Left cardiac atrium (tissue), 4 donors: ENCODE measurements at regions not wholly inside any gene's neighbourhood (a gene's known extent, or its start where the extent isn't known, plus 50 kb on each side); places are given as distances from the start of the nearest gene placed in this dataset.
"Not testable (repeated sequence)": the region's sequence is repeated elsewhere in the genome, so short reads cannot be mapped to it uniquely, and the experiment has no call there.

ENCODE experiments used
- ATAC-seq, 2 donors: fragments of 200-7000 bp; cut with Tn5 transposase; one replicate each; pipeline ENCODE4 v1.9.1; 2020; ENCODE audit warnings: mild to moderate bottlenecking in 2 of 2, moderate library complexity in 2 of 2
- DNase-seq: peaks from one replicate; pipeline ENCODE4 v3.0.0-alpha.2; 2020
- intact Hi-C, 2 donors: fragments of 100-400 bp; cut with DNase I; formaldehyde crosslinking; loops; one replicate each; pipeline versions ENCODE4 v1.14.1 to v1.15.1; 2022 to 2023
- donor health status: DM: no; HTN: yes; CAD: no.
- donor health status: DM: no; HTN: yes; CAD: no; lungs with severe emphysema.
- donor health status: DM: yes; HTN: yes; CAD: no.
- donor health status: Dilated cardiomyopathy.

DNA sequence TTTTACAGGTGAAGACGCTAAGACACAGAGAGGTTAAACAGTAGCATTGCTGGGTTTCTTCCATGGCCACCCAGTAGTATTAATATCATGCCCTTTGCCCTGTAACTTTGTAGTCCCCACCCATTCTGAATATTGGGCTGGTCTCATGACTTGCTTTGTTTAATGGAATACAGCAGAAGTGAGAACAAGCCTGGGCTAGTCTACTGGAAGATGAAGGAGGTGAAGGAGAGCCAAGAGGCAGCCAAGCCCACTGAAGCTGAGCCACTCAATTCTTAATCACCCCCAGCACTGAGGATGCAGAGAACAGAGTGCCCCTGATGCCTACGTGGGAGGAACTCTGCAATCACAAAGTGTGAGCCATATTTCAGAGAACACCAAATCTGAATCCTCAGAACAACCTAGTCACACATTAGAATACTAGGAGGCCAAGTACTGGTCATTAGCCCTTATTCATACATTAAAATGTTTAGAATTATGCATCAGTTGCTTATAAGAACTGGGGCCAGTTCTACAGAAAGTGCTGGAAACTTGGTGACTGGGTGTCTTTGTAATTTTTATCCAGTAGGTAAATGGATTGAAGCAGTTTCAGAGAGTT is 202.5 kb upstream of the ADRA1D start:
- intact Hi-C loops: no loop called here
- ATAC-seq: no peak

GRCh38 chr20:4449957-4450715 is 201.0 kb upstream of the ADRA1D start:
- DNase-seq (no peak), ATAC-seq (peak; percentile 38 to 64)
- intact Hi-C loops: no loop called here

More for the DNA sequence above, 202.5 kb upstream of the ADRA1D start:
- DNase-seq: no peak

- no peak for DNase-seq
- no peak for ATAC-seq
- intact Hi-C loops: no loop called here
Observed at GRCh38 chr20:4445784-4446183, 196.7 kb upstream of the ADRA1D start.

DNA sequence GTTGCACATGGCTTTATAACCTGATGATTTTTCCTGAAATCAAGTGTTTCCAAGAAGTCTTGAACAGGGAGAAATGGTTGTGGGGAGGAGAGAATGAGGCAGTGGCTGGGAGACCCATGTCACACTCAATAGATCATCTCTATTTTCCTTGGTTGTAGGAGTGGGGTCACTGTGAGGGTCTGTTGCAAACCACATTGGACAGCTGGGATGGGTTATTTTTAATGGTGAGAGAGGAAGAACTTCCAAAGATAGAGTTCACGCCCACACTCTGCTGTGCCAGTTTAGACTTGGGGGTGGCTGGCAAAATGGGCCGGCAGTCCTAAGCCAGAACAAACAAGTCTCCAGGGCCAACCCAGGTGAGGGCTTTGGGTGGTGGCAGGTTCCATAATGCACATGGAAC is 196.2 kb upstream of the ADRA1D start:
- intact Hi-C loops: no loop called here
- no peak for DNase-seq
- ATAC-seq: no peak

DNA sequence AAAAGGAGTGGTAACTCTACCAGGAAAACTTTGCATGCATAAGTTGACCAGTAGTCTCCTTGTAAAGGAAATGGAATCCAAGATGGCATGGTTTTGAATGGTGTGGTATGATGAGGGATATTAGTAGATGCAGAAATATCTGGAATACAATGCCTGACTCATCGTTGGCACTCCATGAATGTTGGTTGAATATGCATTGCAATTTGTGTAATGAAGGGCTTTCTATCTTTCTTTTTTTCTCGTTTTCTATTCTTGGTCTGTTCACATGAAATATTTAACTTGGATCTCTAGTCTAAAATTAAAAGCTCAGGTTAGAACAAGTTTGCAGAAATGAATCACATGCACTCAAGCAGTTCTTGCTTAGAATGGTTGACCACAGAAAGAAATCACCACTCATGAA is 195.3 kb upstream of the ADRA1D start:
- DNase-seq (no peak), ATAC-seq (no peak)
- intact Hi-C loops: no loop called here

DNA sequence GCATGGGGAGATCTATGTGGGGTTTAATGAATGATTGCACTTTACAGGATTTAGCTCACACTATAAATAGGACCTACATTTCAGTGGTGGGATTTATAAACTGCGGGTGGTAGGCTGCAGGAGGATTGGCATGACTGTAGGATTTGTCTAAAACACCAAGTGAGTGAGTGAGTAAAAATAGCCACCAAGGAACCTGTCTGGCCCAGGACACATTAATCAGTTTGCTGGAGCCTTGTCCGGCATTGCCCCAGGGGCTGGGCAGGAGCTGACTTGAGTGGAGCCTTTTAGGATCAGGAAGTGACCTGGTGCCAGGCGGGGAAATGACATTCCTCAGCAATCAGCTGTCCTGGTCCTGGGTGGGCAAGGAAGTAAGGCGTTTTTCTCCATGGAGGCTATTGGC is 193.9 kb upstream of the ADRA1D start:
- ATAC-seq (no peak), DNase-seq (no peak)
- intact Hi-C loops: no loop called here

DNA sequence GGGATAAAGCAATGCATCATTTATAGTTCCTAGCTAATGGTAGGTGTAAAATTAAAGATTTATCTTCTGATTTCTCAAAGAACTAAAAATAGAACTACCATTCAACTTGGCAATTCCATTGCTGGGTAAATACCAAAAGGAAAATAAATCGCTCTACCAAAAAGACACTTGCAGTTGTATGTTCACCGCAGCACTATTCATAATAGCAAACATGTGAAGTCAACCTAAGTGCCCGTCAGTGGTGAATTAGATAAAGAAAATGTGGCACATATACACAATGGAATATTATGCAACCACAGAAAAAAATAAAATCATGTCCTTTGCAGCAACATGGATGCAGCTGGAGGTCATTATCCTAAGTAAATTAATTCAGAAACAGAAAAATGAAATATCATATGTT is 192.8 kb upstream of the ADRA1D start:
- ATAC-seq (no peak), DNase-seq (no peak)
- intact Hi-C loops: no loop called here

- intact Hi-C loops: no loop called here
- DNase-seq (no peak), ATAC-seq (no peak)
Observed at GRCh38 chr20:4441191-4441590, 192.1 kb upstream of the ADRA1D start.

GRCh38 chr20:4439461-4439860 is 190.4 kb upstream of the ADRA1D start:
- no peak for DNase-seq

DNA sequence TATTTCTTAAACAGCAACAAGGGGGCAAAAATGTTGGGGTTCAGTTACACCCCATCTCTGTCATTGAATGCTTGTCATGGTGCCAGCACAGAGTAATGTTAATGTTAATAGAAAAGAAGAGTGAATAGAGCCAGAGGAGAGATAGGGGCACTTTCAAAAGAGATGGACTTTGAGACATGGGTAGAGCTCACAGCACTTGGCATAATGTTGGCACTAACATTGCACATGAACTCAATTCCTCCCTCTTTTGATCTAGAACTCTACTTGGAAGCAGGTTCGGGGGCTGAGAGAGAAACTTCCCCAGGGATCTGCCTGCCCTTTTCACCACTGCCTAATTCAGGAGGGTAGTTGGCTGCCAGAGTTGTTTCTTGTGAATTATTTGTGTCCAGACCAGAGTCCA is 188.0 kb upstream of the ADRA1D start:
- intact Hi-C loops: no loop called here
- DNase-seq: no peak
- ATAC-seq: no peak

More at GRCh38 chr20:4439461-4439860, 190.4 kb upstream of the ADRA1D start:
- ATAC-seq: no peak
- intact Hi-C loops: no loop called here

DNA sequence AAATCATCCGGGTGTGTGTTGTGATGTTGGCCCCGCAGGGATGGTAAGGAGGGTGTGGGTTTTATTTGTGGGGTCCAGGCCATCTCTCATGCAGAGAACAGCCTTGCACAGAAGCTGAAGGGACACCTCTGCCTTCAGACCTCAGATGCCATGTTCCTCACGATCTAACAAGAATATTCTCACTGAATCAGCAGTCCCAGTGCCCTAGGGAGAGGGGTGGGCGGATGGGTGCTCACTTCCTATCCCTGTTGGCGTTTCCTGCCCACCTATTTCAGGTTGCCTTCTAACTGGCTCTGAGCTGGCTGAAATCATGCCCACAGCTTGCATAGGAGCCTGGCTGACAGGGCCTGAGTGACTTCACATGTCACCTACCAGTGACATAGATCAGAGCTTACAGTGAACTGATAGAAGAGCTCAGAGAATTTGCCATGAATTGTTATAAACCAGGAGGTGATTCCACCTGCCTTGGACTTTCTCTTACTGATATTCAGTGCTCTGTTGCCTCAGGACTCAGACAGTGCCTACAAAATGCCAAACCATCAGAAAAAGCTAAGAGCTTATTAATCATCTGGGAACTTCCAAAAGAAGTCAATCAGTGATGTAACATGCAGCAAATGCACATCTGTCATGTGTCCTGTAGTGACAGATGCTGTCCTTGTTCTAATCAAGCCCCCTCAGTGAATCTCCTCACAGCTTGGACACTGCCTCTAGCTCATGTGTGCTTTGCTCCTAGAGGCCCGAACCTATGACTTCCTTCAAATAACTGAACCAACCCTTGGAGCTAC is 186.8 kb upstream of the ADRA1D start:
- ATAC-seq (no peak), DNase-seq (no peak)
- intact Hi-C loops: no loop called here

- ATAC-seq: no peak
- intact Hi-C loops: no loop called here
Observed at GRCh38 chr20:4435225-4435624, 186.1 kb upstream of the ADRA1D start.

GRCh38 chr20:4434681-4435080 is 185.6 kb upstream of the ADRA1D start:
- intact Hi-C loops: no loop called here
- no peak for ATAC-seq
- no peak for DNase-seq

More at GRCh38 chr20:4435225-4435624, 186.1 kb upstream of the ADRA1D start:
- DNase-seq: no peak

DNA sequence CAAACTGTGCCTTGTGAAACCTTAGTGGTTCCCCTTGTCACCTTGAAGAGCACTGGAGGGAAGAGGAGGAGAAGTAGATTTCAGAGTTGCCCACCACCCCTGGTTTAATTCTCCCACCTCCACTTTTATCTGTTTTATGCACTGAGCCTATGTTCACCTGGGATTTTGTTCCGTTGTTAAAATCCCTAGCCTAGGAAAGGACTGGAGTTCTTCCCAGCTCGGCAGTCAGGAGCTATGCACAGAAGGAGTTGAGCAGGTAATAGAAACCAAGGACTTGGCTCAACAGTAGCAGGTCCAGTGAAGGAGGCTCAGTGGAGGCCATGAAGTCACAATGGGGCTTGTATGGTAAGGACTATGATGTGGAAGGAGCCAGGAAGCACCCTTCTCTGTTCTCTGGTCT is 182.4 kb upstream of the ADRA1D start:
- ATAC-seq (no peak), DNase-seq (no peak)
- intact Hi-C loops: no loop called here

DNA sequence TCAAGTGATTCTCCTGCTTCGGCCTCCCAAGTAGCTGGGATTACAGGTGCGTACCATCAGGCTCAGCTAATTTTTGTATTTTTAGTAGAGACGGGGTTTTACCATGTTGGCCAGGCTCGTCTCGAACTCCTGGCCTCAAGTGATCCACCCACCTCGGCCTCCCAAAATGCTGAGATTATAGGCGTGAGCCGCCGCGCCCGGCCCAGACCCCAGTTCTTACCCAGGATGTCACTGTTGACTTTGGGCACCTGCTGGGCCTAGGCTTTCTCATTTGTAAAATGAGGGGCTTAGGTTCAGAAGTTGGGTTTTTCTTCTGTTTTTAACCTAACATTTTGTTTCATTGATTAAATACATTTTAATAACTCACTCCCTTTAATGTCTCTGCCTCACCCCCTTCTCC is 181.7 kb upstream of the ADRA1D start:
- ATAC-seq, DNase-seq, intact Hi-C loops: not testable (repeated sequence)

DNA sequence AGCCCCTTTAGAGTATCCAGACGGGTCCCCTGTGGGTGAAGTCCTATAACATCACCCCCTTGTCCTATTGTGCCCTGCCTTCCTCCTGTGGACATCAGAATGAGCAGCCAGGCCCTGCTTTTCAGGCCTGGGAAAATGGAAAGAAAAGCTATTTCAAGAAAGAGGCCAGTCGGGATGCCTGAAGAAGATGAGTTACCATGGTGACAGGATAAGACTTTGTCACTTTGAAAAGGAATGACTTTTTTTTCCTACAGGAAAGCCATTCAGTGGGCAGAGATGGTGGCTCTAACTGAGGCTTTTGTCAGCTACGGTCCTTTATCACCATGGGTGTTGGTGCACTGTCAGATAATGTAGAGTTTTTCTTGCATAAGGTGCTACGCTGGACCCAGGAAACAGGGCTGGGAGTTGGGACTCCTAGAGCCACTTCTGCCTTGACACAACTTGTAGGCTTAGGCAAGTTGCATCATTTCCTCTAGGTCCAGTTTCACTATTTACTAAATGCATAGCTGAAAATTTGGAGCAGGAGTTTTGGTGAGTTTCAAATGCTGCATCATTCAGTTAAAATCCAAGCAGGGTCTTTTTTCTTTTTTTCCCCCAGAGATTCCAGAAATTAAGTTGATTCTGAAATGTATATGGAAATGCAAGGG is 179.0 kb upstream of the ADRA1D start:
- DNase-seq (no peak), ATAC-seq (no peak)
- intact Hi-C loops: no loop called here

- intact Hi-C loops: no loop called here
- no peak for DNase-seq
- no peak for ATAC-seq
Observed at GRCh38 chr20:4418141-4418540, 169.1 kb upstream of the ADRA1D start.

DNA sequence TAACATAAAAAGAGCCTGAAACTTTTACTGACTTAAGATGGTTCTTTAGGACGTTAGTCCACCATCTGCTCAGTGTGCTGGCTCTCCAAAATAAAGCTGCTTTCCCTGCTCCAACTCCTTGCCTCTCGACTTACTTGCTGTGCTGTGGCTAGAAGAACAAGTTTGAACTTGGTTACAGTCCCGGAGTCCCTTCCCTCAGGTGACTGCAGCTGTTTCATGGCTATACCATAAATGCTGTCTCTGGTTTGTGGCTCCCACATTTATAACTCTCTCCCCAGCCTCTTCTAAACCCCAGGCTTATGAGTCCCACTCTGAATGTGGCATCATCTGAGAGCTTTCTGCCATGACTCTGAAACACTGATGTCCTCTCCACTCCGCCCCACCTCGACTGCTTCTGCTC is 166.2 kb upstream of the ADRA1D start:
- intact Hi-C loops: no loop called here
- no peak for ATAC-seq
- no peak for DNase-seq

GRCh38 chr20:4413314-4414049 is 164.4 kb upstream of the ADRA1D start:
- DNase-seq (no peak), ATAC-seq (no peak)
- intact Hi-C loops: no loop called here
